CD4-positive, alpha-beta T cell treated with Interferon alpha-2 for 1 hour (primary cell): ENCODE measurements at regions not wholly inside any gene's neighbourhood (a gene's known extent, or its start where the extent isn't known, plus 50 kb on each side); places are given as distances from the start of the nearest gene placed in this dataset.
A peak's percentile ranks its signal among the peaks of the same experiment; 100 is the strongest.
"Not testable (repeated sequence)": the region's sequence is repeated elsewhere in the genome, so short reads cannot be mapped to it uniquely, and the experiment has no call there.

Experiments
- DNase-seq, 2 donors: peaks; one replicate each; pipeline ENCODE4 v3.0.0-alpha.2; 2020 to 2022

- DNase-seq: no peak
These were observed 157.8 kb upstream of the HDAC4 start for GRCh38 chr2:239558661-239559060.

DNA sequence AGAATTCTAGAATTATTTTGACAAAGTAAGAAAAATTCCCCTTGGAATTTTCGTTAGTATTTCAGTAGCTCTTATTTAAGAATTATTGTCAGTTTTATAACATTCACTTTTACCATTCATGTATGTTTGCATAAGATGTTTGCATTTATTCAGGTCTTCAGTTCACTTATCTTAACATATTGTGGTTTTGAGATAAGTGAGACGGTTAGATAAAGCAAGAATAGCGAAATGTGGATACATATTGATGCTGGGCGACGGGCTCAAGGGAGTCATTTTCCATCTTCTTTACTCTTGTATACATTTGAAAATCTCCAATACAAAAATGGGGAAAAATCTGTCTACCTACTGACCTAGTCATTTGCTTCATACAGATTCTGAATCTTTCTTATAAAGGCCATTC lies 156.7 kb upstream of the HDAC4 start:
- DNase-seq: no peak

DNA sequence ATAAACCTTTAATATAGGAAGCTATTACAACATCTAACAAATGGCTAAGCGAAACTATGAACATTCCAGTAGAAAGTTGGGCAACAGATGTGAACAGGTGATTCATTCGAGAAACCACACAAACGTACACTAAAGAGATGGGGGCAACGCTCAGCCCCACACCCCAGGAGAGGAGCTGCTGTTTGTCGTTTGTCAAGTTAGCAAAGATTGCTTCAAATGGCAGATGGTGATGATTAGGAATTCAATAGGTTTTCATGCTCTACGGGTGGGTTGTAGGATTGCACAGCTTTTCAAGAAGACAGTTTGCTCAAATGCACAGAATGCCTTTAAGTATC lies 154.7 kb upstream of the HDAC4 start:
- DNase-seq: no peak

DNA sequence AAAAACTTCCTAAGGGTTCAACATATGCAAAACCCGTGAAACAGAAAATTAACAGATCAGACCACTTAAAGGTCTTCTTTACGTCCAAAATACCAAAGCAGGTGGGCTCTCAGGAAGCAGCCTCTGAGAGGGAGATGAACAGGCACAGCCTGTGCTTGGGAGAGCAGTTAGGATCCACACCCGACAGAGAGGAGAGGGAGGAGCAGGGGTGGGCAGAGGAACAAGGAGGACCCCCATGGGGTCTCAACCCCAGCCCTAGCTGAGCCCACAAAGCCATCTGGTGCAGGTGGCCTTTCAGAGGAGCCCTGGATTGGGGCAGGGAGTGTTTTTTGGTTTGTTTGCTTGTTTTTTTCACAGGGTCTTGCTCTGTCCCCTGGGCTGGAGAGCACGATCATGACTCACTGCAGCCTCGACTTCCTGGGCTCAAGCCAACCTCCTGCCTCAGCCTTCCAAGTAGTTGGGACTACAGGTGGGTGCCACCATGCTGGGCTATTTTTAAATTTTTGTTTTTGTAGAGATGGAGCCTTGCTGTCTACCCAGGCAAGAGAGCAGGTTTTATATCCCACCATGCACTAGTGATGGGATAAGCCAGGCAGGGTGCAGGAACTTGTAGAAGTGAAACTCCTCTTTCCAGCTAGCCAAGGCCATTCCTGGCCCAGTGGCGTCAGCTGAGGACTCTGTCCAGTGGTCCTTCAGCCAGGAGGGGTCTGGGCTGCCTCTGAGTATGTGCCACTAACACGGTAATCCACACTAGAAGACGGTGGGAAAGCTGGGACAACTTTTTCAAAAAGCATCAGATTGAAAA lies 154.1 kb upstream of the HDAC4 start:
- no peak for DNase-seq

GRCh38 chr2:239553376-239554000 lies 152.7 kb upstream of the HDAC4 start:
- no peak for DNase-seq

- DNase-seq: no peak
These were observed 151.6 kb upstream of the HDAC4 start for GRCh38 chr2:239552213-239552926.

DNA sequence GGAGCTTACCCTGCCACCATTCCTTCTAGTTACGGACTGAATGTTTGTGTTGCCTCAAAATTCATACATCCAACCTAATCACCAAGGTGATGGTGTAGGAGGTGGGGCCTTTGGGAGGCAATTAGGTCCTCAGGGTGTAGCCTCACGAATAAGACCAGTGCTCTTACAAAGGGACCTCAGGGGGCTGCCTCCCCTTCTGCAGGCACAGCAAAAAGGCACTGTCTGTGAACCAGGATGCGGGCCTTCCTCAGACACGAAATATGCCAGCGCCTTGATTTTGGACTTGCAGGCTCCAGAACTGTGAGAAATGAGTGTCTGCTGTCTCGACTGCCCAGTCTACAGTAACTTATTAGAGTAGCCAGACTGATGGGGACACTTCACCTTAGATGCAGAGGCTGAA lies 150.4 kb upstream of the HDAC4 start:
- no peak for DNase-seq

GRCh38 chr2:239550357-239550756 lies 149.5 kb upstream of the HDAC4 start:
- no peak for DNase-seq

- no peak for DNase-seq
These were observed 149.0 kb upstream of the HDAC4 start for GRCh38 chr2:239549711-239550255.

DNA sequence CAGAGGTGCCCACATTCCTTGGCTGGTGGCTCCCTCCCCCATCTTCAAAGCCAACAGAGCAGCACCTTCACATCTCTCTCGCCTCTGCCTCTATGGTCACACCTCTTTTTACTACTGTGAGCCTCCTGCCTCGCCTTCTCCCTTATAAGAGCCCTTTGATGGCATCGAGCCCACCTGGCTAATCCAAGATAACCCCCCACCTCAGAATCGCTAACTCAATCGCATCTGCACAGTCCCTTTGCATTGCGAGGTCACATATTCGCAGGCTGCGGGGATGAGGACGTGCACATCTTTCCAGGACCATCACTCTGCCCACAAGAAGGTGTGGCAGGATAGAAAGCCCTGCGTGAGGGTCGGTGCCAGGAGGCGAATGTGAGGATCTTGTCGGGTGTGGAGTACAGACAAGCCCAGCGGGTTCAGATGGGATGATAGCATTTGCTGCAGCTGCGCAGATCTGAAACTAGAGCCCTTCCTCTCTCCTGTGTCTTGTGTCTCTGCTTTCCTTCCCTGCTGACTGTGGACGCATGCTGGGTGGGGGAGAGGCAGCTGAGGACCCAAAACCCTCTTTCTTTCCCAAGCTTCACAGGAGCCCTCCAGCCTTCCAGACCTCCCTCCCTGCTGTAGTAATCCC lies 148.3 kb upstream of the HDAC4 start:
- no peak for DNase-seq

- peak in 1 of 2 donors; percentile 26 for DNase-seq
These were observed 147.6 kb upstream of the HDAC4 start for GRCh38 chr2:239548451-239548871.

GRCh38 chr2:239547140-239547539 lies 146.3 kb upstream of the HDAC4 start:
- not testable (repeated sequence) for DNase-seq

- no peak for DNase-seq
These were observed 145.7 kb upstream of the HDAC4 start for GRCh38 chr2:239546541-239546940.

DNA sequence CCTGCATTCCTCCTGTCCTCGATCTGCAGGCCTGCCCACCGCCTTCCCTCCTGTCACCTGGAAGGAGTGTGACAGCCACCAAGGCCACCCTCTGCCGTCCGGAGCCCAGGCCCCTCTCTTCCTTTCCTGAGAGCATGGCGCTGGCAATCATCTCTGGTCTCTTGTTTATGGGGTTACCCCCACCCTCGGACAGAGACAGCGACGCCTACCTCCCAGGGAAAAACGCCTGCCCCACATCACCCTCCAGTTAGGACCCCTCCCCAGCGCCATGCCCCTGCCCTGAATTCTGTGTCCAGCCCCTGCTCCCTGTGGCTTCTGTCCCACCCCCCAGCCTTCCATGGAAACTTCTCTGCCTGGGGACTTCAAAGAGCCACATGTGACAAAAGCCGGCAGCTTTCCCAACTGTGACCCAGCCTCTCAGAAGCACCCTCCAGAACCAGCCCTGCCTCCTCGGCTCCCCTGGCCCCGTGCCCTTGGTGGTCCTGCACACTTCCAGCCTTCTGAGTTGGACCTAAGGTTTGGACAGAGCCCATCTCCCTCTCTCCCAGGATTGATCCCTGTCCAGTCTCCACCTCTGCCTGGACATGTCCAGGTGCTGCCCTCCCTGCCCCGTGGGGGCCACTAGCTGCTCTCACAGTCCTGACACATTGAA lies 145.0 kb upstream of the HDAC4 start:
- DNase-seq: no peak

GRCh38 chr2:239544918-239545465 lies 144.2 kb upstream of the HDAC4 start:
- peak; percentile 15 to 55 for DNase-seq

DNA sequence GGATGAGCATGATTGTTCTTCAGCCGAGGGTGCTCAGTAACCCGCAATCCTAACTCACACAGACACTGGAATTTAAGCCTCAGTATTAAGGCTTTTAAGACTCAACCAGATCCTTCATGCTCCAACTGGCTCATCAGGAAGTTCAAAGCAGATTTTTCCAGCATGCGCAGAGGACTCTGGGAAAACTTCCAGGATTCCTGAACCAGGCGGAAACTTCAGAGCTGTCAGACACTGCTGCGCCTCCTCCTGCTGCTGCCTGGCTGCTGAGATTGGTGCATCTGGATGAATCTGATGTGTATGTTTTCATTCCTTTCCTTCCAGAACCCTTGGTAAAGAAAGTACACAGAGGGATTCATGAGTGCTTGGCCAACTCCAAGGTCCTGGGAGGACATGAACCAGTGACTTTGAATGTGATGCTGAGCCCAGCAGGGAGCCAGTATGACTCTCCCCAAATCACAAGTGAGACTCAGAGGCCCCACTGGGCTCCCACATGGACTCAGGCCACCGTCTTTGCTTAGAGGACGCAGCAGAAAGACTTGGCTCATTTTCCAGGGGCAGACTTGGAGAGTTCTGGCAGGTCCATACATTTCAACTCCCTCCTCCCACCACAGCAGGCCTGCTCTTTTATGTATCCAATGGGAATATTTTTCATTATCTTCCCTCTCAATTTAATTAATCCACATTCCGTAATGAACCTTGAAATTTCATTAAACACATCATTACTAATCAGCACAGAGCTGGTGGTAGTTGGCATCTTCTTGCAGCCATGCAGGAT lies 143.5 kb upstream of the HDAC4 start:
- DNase-seq: no peak

GRCh38 chr2:239543702-239544101 lies 142.9 kb upstream of the HDAC4 start:
- DNase-seq: peak in 1 of 2 donors; percentile 2

- no peak for DNase-seq
These were observed 139.4 kb upstream of the HDAC4 start for GRCh38 chr2:239540174-239540573.

- DNase-seq: no peak
These were observed 138.9 kb upstream of the HDAC4 start for GRCh38 chr2:239539776-239540100.

- DNase-seq: no peak
These were observed 138.4 kb upstream of the HDAC4 start for GRCh38 chr2:239539083-239539775.
